Ishikawa (cell line): ENCODE measurements at regions not wholly inside any gene's neighbourhood (a gene's known extent, or its start where the extent isn't known, plus 50 kb on each side); places are given as distances from the start of the nearest gene placed in this dataset.

ENCODE experiments used
- CEBPB ChIP-seq: IDR thresholded peaks from 2 replicates; pipeline ENCODE4 v1.6.1; 2012
- CREB1 ChIP-seq: IDR thresholded peaks from 2 replicates; pipeline ENCODE4 v1.6.1; 2012; ENCODE audit warnings: low read depth
- EGR1 ChIP-seq: IDR thresholded peaks from 2 replicates; pipeline ENCODE4 v1.6.1; 2012
- EP300 ChIP-seq: IDR thresholded peaks from 2 replicates; pipeline ENCODE4 v1.6.1; 2012; ENCODE audit warnings: borderline replicate concordance
- FOXM1 ChIP-seq: IDR thresholded peaks from 2 replicates; pipeline ENCODE4 v1.6.1; 2012; ENCODE audit warnings: low read depth, borderline replicate concordance
- MAX ChIP-seq: IDR thresholded peaks from 2 replicates; pipeline ENCODE4 v1.6.1; 2012
- NFIC ChIP-seq: IDR thresholded peaks from 2 replicates; pipeline ENCODE4 v1.6.1; 2012
- RAD21 ChIP-seq: IDR thresholded peaks from 2 replicates; pipeline ENCODE4 v1.6.1; 2012; ENCODE audit warnings: low read depth
- REST ChIP-seq: IDR thresholded peaks from 2 replicates; pipeline ENCODE4 v1.6.1; 2012; ENCODE audit warnings: low read depth, mild to moderate bottlenecking
- TAF1 ChIP-seq: IDR thresholded peaks from 2 replicates; pipeline ENCODE4 v1.6.1; 2012; ENCODE audit warnings: low read depth, mild to moderate bottlenecking
- TCF12 ChIP-seq: IDR thresholded peaks from 2 replicates; pipeline ENCODE4 v1.6.1; 2012; ENCODE audit warnings: low read depth
- TEAD4 ChIP-seq: IDR thresholded peaks from 2 replicates; pipeline ENCODE4 v1.6.1; 2012
- USF1 ChIP-seq: IDR thresholded peaks from 2 replicates; pipeline ENCODE4 v1.6.1; 2012
- YY1 ChIP-seq: IDR thresholded peaks from 2 replicates; pipeline ENCODE4 v1.6.1; 2012; ENCODE audit warnings: low read depth
- ZBTB7A ChIP-seq: IDR thresholded peaks from 2 replicates; pipeline ENCODE4 v1.6.1; 2012; ENCODE audit warnings: low read depth

GRCh38 chr10:47183704-47184041, 116.3 kb upstream of the GDF10 start:
- no peak for TF ChIP-seq TCF12
- no peak for TF ChIP-seq EP300
- TF ChIP-seq USF1 = no peak
- TF ChIP-seq CREB1 = no peak
- no peak for TF ChIP-seq NFIC
- no peak for TF ChIP-seq TEAD4
- no peak for TF ChIP-seq YY1
- TF ChIP-seq TAF1 = no peak
- no peak for TF ChIP-seq REST

DNA sequence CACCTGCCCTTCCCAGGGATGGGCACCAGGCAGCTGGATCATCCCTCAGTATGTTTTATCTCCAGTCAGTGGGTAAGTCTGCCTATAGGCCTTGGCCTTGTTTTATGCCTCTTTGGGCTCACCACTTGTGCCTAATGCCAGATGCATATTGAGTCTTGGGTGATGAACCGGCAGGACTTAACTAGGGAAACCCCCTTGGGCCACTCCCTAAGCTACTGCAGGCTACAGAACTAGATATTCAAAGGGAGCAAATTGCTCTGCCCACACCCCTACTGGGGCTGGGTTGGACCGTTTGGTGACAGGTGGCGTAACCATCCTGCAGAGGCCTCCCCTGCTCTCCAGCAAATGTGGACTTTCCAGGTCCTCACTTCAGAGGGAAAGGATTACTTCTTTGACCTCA, 115.7 kb upstream of the GDF10 start:
- TF ChIP-seq USF1 (no peak), EP300 (no peak), YY1 (no peak), MAX (no peak), FOXM1 (no peak), RAD21 (no peak), TAF1 (no peak), EGR1 (no peak), CEBPB (no peak), TEAD4 (no peak), NFIC (no peak), ZBTB7A (no peak), TCF12 (no peak), CREB1 (no peak), REST (no peak)

DNA sequence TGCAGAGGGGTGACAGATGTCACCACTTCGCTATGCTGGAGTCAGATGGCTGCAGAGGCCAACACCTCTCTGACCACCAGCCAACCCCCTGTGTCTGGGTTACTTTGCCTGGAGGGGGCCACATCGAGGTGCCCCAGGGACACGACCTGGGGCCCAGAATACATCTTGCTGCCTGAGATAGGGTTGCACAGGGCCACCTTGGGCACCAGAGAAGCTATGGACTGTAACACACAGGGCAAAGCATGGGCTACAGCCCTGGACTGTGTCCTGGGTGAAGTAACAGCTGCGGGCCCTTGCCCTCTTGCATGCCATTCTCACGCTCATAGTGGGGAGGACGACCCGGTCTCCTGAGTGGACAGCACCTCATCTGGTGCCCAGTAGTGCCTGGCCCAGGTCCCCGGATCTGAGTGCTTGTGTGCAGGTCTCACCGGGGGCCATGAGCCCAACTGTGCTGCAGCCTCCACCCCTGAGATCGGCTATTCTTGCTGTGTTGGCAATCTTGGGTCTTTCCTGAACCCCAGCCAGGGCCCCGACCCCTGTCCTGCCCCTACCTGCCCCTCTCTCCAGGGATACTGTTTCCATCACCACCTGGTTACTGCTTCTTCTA, 115.2 kb upstream of the GDF10 start:
- no peak for TF ChIP-seq TAF1
- no peak for TF ChIP-seq FOXM1
- TF ChIP-seq NFIC = no peak
- TF ChIP-seq CREB1 = no peak
- TF ChIP-seq TEAD4 = no peak
- no peak for TF ChIP-seq REST
- TF ChIP-seq YY1 = no peak
- no peak for TF ChIP-seq TCF12
- no peak for TF ChIP-seq RAD21
- TF ChIP-seq EP300 = no peak
- no peak for TF ChIP-seq ZBTB7A
- no peak for TF ChIP-seq USF1
- TF ChIP-seq EGR1 = no peak
- TF ChIP-seq MAX = no peak

- TF ChIP-seq RAD21 (no peak), CEBPB (no peak), EP300 (no peak), NFIC (no peak), CREB1 (no peak), ZBTB7A (no peak), YY1 (no peak), TCF12 (no peak), REST (no peak), USF1 (no peak)
Observed at GRCh38 chr10:47186941-47187340, 113.1 kb upstream of the GDF10 start.
